ENCODE measurements at regions not wholly inside any gene's neighbourhood (a gene's known extent, or its start where the extent isn't known, plus 50 kb on each side); places are given as distances from the start of the nearest gene placed in this dataset.

DNA sequence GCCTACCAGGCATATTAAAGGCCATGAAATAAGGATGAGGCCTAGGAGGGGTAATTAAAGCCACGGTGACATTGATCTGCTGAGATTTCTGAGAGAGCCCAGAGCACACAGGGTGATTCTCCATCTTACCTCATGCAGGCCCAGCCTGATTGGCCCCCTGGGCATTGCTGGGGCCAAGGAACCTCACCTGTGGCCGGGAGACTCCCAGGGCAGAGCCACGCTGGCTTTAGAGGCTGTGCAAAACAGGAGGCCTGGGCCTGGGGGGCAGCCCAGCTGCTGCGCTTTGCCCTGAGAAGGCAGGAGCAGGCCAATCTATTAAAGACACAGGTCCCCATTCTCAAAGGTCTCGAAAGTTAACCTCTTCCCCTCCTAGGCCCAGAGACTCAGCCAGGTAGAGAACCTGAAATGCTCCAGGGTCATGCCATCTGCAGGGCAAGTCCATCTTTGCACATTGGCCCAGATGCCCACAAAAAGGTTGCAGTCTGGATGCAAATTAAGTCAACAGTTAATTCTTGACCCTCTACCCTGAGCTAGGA is 1099.7 kb downstream of the BCL11B start:
- H3K9ac ChIP-seq (ENCODE audit: insufficient read depth, low read depth, low read length): no peak overlapping the region
- H3K4me1 ChIP-seq (ENCODE audit: insufficient read depth, low read length): no peaks in the 10 kb centered on the region
- peaks cover 75% of the 10 kb centered on the region for H3K9me3 ChIP-seq (ENCODE audit: low read length)
- no peaks in the 10 kb centered on the region for H4K20me1 ChIP-seq (ENCODE audit: insufficient read depth, low read length)
- no peak overlapping the region for H3K4me2 ChIP-seq (ENCODE audit: low read depth, low read length)
- no TSS peak for BruUV-seq (replicated peaks)
- in situ Hi-C loops (cut with HindIII; ENCODE audit: extremely low pct_ligation_motif_present, low pct_unique_long_range_greater_than_20kb): no loop called here
- POLR2A ChIA-PET: no interaction called here
- no peaks in the 10 kb centered on the region for H3K36me3 ChIP-seq (replicated peaks in 1 of 2; ENCODE audit: control insufficient read depth in 1 of 2, insufficient read depth in 2 of 2, low read length in 2 of 2)
- H3K79me2 ChIP-seq (ENCODE audit: insufficient read depth, low read length): no peaks in the 10 kb centered on the region
- H3K27me3 ChIP-seq (ENCODE audit: control insufficient read depth in 1 of 2, insufficient read depth in 2 of 2, low read length in 2 of 2): no peaks in the 10 kb centered on the region
- no peak for ATAC-seq
- 100% methylated on average over 1 of the region's 5 CpGs for WGBS (ENCODE audit: low lambda C conversion rate)
- intact Hi-C loops (cut with micrococcal nuclease; ENCODE audit: unreplicated experiment): no loop called here
- CTCF ChIA-PET (ENCODE audit: low intra/inter-chr PET ratio, low total read pairs): no interaction called here
- H3K27ac ChIP-seq (ENCODE audit: extremely low read length, insufficient read depth, low read length): no peak overlapping the region
- no peak for TF ChIP-seq ZFP90 (CRISPR knock-in tag; IDR thresholded peaks at IDR 0.05; ENCODE audit: borderline replicate concordance)
- no peak for TF ChIP-seq KLF12 (CRISPR knock-in tag; IDR thresholded peaks at IDR 0.05; ENCODE audit: borderline replicate concordance)
- TF ChIP-seq GTF2F1 (IDR thresholded peaks at IDR 0.05; ENCODE audit: low read length): no peak
- TF ChIP-seq ZNF562 (CRISPR knock-in tag; IDR thresholded peaks at IDR 0.05; ENCODE audit: borderline replicate concordance): no peak
- no peak for TF ChIP-seq ZNF788 (CRISPR knock-in tag; IDR thresholded peaks at IDR 0.05; ENCODE audit: borderline replicate concordance)
- no peak for TF ChIP-seq HDAC2 (CRISPR knock-in tag; IDR thresholded peaks at IDR 0.05)
- TF ChIP-seq SIX1 (CRISPR knock-in tag; IDR thresholded peaks at IDR 0.05; ENCODE audit: borderline replicate concordance): no peak
- TF ChIP-seq ZFP36 (IDR thresholded peaks at IDR 0.05; ENCODE audit: borderline replicate concordance, low read depth, low read length, partially characterized antibody): no peak
- TF ChIP-seq, protein P1, sequence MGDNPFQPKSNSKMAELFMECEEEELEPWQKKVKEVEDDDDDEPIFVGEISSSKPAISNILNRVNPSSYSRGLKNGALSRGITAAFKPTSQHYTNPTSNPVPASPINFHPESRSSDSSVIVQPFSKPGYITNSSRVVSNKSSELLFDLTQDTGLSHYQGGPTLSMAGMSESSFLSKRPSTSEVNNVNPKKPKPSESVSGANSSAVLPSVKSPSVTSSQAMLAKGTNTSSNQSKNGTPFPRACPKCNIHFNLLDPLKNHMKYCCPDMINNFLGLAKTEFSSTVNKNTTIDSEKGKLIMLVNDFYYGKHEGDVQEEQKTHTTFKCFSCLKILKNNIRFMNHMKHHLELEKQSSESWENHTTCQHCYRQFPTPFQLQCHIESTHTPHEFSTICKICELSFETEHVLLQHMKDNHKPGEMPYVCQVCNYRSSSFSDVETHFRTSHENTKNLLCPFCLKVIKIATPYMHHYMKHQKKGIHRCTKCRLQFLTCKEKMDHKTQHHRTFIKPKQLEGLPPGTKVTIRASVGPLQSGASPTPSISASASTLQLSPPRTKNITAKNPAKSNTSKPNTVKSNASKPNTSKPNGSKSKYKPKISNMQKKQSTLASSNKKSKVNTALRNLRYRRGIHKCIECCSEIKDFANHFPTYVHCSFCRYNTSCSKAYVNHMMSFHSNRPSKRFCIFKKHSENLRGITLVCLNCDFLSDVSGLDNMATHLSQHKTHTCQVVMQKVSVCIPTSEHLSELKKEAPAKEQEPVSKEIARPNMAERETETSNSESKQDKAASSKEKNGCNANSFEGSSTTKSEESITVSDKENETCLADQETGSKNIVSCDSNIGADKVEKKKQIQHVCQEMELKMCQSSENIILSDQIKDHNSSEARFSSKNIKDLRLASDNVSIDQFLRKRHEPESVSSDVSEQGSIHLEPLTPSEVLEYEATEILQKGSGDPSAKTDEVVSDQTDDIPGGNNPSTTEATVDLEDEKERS (CRISPR knock-in tag; IDR thresholded peaks at IDR 0.05): no peak
- FAIRE-seq: no peak
- H2AFZ ChIP-seq (ENCODE audit: low read length): no peak overlapping the region
- H3K4me3 ChIP-seq (replicated peaks in 1 of 3; ENCODE audit: insufficient read depth in 1 of 3, low read depth in 2 of 3, low read length in 3 of 3): no peak overlapping the region
- DNase-seq (ENCODE audit: low spot score): no peak

All from HepG2 (cell line).